IPS-20b (cell line): ENCODE measurements at regions not wholly inside any gene's neighbourhood (a gene's known extent, or its start where the extent isn't known, plus 50 kb on each side); places are given as distances from the start of the nearest gene placed in this dataset.

Experiments used
- H3K27ac ChIP-seq: one replicate; pipeline ENCODE4 v1.5.1; 2013; ENCODE audit warnings: low read length
- H3K27me3 ChIP-seq: 2 replicates; pipeline ENCODE4 v1.6.1; 2013; ENCODE audit warnings: mild to moderate bottlenecking, low read length, inconsistent platforms; ENCODE audit not compliant: insufficient read depth
- H3K36me3 ChIP-seq: 2 replicates; pipeline ENCODE4 v1.6.1; 2013; ENCODE audit warnings: low read depth, mild to moderate bottlenecking, inconsistent platforms, low read length, moderate library complexity; ENCODE audit not compliant: insufficient read depth
- H3K4me1 ChIP-seq: 2 replicates; pipeline ENCODE4 v1.6.1; 2013; ENCODE audit warnings: mild to moderate bottlenecking, control low read depth, inconsistent platforms, low read length, moderate library complexity; ENCODE audit not compliant: insufficient read depth
- H3K4me3 ChIP-seq: 2 replicates; pipeline ENCODE4 v1.5.1; 2013; ENCODE audit warnings: mild to moderate bottlenecking, low read length, inconsistent platforms
- H3K9ac ChIP-seq: 2 replicates; pipeline ENCODE4 v1.6.1; 2013; ENCODE audit warnings: low read depth, mild to moderate bottlenecking, inconsistent platforms, low read length, moderate library complexity
- H3K9me3 ChIP-seq: 2 replicates; pipeline ENCODE4 v1.6.1; 2013; ENCODE audit warnings: mild to moderate bottlenecking, low read depth, low read length, inconsistent platforms; ENCODE audit not compliant: insufficient read depth

- Histone ChIP-seq H3K27ac (no peak overlapping the region), H3K4me3 (no peak overlapping the region), H3K4me1 (no peaks in the 10 kb centered on the region), H3K9ac (no peak overlapping the region), H3K9me3 (no peaks in the 10 kb centered on the region), H3K36me3 (no peaks in the 10 kb centered on the region), H3K27me3 (no peaks in the 10 kb centered on the region)
These were observed 641.7 kb downstream of the TNS3 start for GRCh38 chr7:46940178-46940577.

- no peaks in the 10 kb centered on the region for H3K9me3 ChIP-seq
- H3K4me3 ChIP-seq, result no peak overlapping the region
- no peaks in the 10 kb centered on the region for H3K4me1 ChIP-seq
- H3K27ac ChIP-seq, result no peak overlapping the region
- no peak overlapping the region for H3K9ac ChIP-seq
- no peaks in the 10 kb centered on the region for H3K27me3 ChIP-seq
- no peaks in the 10 kb centered on the region for H3K36me3 ChIP-seq
These were observed 642.4 kb downstream of the TNS3 start for GRCh38 chr7:46939558-46939957.

- Histone ChIP-seq H3K27me3 (no peaks in the 10 kb centered on the region), H3K9me3 (no peaks in the 10 kb centered on the region), H3K27ac (no peak overlapping the region), H3K4me1 (no peaks in the 10 kb centered on the region), H3K9ac (no peak overlapping the region), H3K4me3 (no peak overlapping the region), H3K36me3 (no peaks in the 10 kb centered on the region)
These were observed 642.8 kb downstream of the TNS3 start for GRCh38 chr7:46939089-46939488.

- H3K4me3 ChIP-seq, result no peak overlapping the region
- H3K27me3 ChIP-seq, result no peaks in the 10 kb centered on the region
- no peaks in the 10 kb centered on the region for H3K4me1 ChIP-seq
- H3K9ac ChIP-seq, result no peak overlapping the region
- H3K9me3 ChIP-seq, result no peaks in the 10 kb centered on the region
- no peak overlapping the region for H3K27ac ChIP-seq
- H3K36me3 ChIP-seq, result no peaks in the 10 kb centered on the region
These were observed 644.1 kb downstream of the TNS3 start for GRCh38 chr7:46937826-46938225.

- no peaks in the 10 kb centered on the region for H3K4me1 ChIP-seq
- no peaks in the 10 kb centered on the region for H3K36me3 ChIP-seq
- H3K27ac ChIP-seq, result no peak overlapping the region
- H3K9me3 ChIP-seq, result no peaks in the 10 kb centered on the region
- H3K27me3 ChIP-seq, result no peaks in the 10 kb centered on the region
- H3K4me3 ChIP-seq, result no peak overlapping the region
- H3K9ac ChIP-seq, result no peak overlapping the region
These were observed 647.6 kb downstream of the TNS3 start for GRCh38 chr7:46934198-46934825.

- Histone ChIP-seq H3K9me3 (no peaks in the 10 kb centered on the region), H3K27me3 (no peaks in the 10 kb centered on the region), H3K9ac (no peak overlapping the region), H3K4me1 (no peaks in the 10 kb centered on the region), H3K27ac (no peak overlapping the region), H3K4me3 (no peak overlapping the region), H3K36me3 (no peaks in the 10 kb centered on the region)
These were observed 648.3 kb downstream of the TNS3 start for GRCh38 chr7:46933596-46933995.

GRCh38 chr7:46932676-46933424 lies 649.1 kb downstream of the TNS3 start:
- Histone ChIP-seq H3K27ac (no peak overlapping the region), H3K36me3 (no peaks in the 10 kb centered on the region), H3K9ac (no peak overlapping the region), H3K27me3 (no peaks in the 10 kb centered on the region), H3K4me1 (no peaks in the 10 kb centered on the region), H3K4me3 (no peak overlapping the region), H3K9me3 (no peaks in the 10 kb centered on the region)

GRCh38 chr7:46932306-46932675 lies 649.6 kb downstream of the TNS3 start:
- H3K4me3 ChIP-seq, result no peak overlapping the region
- no peaks in the 10 kb centered on the region for H3K9me3 ChIP-seq
- H3K9ac ChIP-seq, result no peak overlapping the region
- H3K27me3 ChIP-seq, result no peaks in the 10 kb centered on the region
- no peaks in the 10 kb centered on the region for H3K36me3 ChIP-seq
- H3K4me1 ChIP-seq, result no peaks in the 10 kb centered on the region
- no peak overlapping the region for H3K27ac ChIP-seq

GRCh38 chr7:46930366-46930765 lies 651.5 kb downstream of the TNS3 start:
- Histone ChIP-seq H3K4me3 (no peak overlapping the region), H3K27me3 (no peaks in the 10 kb centered on the region), H3K4me1 (no peaks in the 10 kb centered on the region), H3K9me3 (no peaks in the 10 kb centered on the region), H3K27ac (no peak overlapping the region), H3K9ac (no peak overlapping the region), H3K36me3 (no peaks in the 10 kb centered on the region)

- Histone ChIP-seq H3K27ac (no peak overlapping the region), H3K27me3 (no peaks in the 10 kb centered on the region), H3K4me1 (no peaks in the 10 kb centered on the region), H3K9ac (no peak overlapping the region), H3K4me3 (no peak overlapping the region), H3K36me3 (no peaks in the 10 kb centered on the region), H3K9me3 (no peaks in the 10 kb centered on the region)
These were observed 652.6 kb downstream of the TNS3 start for GRCh38 chr7:46929359-46929758.

GRCh38 chr7:46928719-46929118 lies 653.2 kb downstream of the TNS3 start:
- no peak overlapping the region for H3K27ac ChIP-seq
- no peak overlapping the region for H3K4me3 ChIP-seq
- H3K27me3 ChIP-seq, result no peaks in the 10 kb centered on the region
- H3K9ac ChIP-seq, result no peak overlapping the region
- H3K4me1 ChIP-seq, result no peaks in the 10 kb centered on the region
- H3K9me3 ChIP-seq, result no peaks in the 10 kb centered on the region
- no peaks in the 10 kb centered on the region for H3K36me3 ChIP-seq

GRCh38 chr7:46927131-46927810 lies 654.6 kb downstream of the TNS3 start:
- Histone ChIP-seq H3K4me3 (no peak overlapping the region), H3K4me1 (no peaks in the 10 kb centered on the region), H3K27ac (no peak overlapping the region), H3K27me3 (no peaks in the 10 kb centered on the region), H3K36me3 (no peaks in the 10 kb centered on the region), H3K9me3 (no peaks in the 10 kb centered on the region), H3K9ac (no peak overlapping the region)
